Naive thymus-derived CD8-positive, alpha-beta T cell (primary cell): ENCODE measurements at regions not wholly inside any gene's neighbourhood (a gene's known extent, or its start where the extent isn't known, plus 50 kb on each side); places are given as distances from the start of the nearest gene placed in this dataset.
A peak's percentile ranks its signal among the peaks of the same experiment; 100 is the strongest.

Experiments
- ATAC-seq, 2 donors: fragments of 150-1000 bp; cut with Tn5 transposase in 1 of 2; sonication (Bioruptor Pico), chemical (Tn5 transposase) in 1 of 2; 1 replicate in 1 of 2; 2 replicates in 1 of 2; pipeline ENCODE4 v1.10.0; 2021; ENCODE audit warnings: mild to moderate bottlenecking in 2 of 2, moderate library complexity in 2 of 2
- POLR2A ChIA-PET: fragments of 350-600 bp; sonication (Branson Sonifier 250); formaldehyde crosslinking; loops from one replicate; lab custom pipeline; 2021; ENCODE audit warnings: antibody characterized with exemption; lab: Charles Lee
- DNase-seq, 10 donors: peaks; one replicate each; pipeline versions ENCODE4 v3.0.0 to v3.0.0-alpha.2; 2020 to 2022
- H3K27ac Mint-ChIP-seq, 10 donors: one replicate each; pipeline ENCODE4 v1.8.0; 2020 to 2022; ENCODE audit warnings: mild to moderate bottlenecking in 10 of 10, mixed read lengths in 10 of 10, moderate library complexity in 4 of 10, inconsistent platforms in 1 of 10
- H3K27me3 Mint-ChIP-seq, 5 donors: one replicate each; pipeline ENCODE4 v1.8.0; 2021 to 2022; ENCODE audit warnings: mixed read lengths in 5 of 5
- H3K36me3 Mint-ChIP-seq, 3 donors: one replicate each; pipeline ENCODE4 v1.8.0; 2020 to 2022; ENCODE audit warnings: mixed read lengths in 3 of 3, mild to moderate bottlenecking in 2 of 3, inconsistent platforms in 1 of 3
- H3K4me1 Mint-ChIP-seq, 4 donors: one replicate each; pipeline ENCODE4 v1.8.0; 2021 to 2022; ENCODE audit warnings: mixed read lengths in 4 of 4
- H3K4me3 Mint-ChIP-seq, 10 donors: one replicate each; pipeline ENCODE4 v1.8.0; 2020 to 2022; ENCODE audit warnings: mild to moderate bottlenecking in 10 of 10, mixed read lengths in 10 of 10, moderate library complexity in 6 of 10, inconsistent platforms in 1 of 10
- H3K9me3 Mint-ChIP-seq, 9 donors: one replicate each; pipeline ENCODE4 v1.8.0; 2020 to 2022; ENCODE audit warnings: mixed read lengths in 9 of 9, mild to moderate bottlenecking in 3 of 9, inconsistent platforms in 1 of 9, moderate library complexity in 1 of 9

DNA sequence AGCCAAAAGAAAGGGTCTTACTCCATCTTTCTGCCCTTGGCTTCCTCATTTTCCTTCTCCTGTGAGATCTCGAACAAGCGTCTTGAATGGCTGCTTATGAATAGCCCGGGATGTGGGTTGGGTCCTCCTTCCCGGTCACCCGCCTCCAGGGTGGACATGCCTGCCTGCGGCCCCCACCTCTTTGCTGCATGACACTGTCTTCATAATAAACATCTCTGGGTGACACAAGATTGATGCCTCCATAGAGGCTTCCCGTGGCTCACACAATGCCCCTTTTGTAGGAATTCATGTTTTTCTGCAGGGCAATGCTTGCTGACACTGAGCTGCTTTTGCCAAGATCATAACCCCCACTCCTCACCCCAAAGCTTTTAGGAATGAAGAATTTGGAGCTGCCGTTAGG lies 125.9 kb downstream of the ZNF664 start:
- POLR2A ChIA-PET = no interaction called here
- Mint-ChIP-seq H3K36me3 (no peaks in the 10 kb centered on the region), H3K4me3 (no peak overlapping the region), H3K9me3 (peaks cover 0 to 9% (median 0%) of the 10 kb centered on the region in 9 donors), H3K27ac (no peak overlapping the region), H3K27me3 (peaks cover 0 to 9% (median 9%) of the 10 kb centered on the region in 5 donors), H3K4me1 (peaks cover 0 to 2% (median 0%) of the 10 kb centered on the region in 4 donors)
- ATAC-seq (no peak), DNase-seq (no peak)

DNA sequence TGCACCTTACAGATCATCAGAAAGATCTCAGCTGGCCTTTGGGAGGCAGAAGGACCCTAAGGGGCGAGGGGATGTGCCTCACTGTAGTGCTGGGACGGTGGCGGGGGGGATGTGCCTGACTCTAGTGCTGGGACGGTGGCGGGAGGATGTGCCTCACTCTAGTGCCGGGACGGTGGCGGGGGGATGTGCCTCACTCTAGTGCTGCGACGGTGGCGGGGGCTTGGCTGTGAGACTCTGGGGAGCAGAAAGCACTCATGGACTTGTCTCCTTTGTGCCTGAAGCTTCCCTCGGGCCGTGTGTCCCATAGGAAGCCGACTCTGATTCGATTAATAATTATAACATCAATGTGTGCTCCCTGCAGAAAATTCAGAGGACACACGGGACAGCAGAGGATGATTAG lies 126.6 kb downstream of the ZNF664 start:
- H3K27ac Mint-ChIP-seq = no peak overlapping the region
- peaks cover 0 to 9% (median 9%) of the 10 kb centered on the region in 5 donors for H3K27me3 Mint-ChIP-seq
- no peaks in the 10 kb centered on the region for H3K36me3 Mint-ChIP-seq
- no peak overlapping the region for H3K4me3 Mint-ChIP-seq
- no peak for ATAC-seq
- H3K4me1 Mint-ChIP-seq = peaks cover 0 to 2% (median 0%) of the 10 kb centered on the region in 4 donors
- no peak for DNase-seq
- H3K9me3 Mint-ChIP-seq = peaks cover 0 to 9% (median 0%) of the 10 kb centered on the region in 9 donors
- POLR2A ChIA-PET = no interaction called here

DNA sequence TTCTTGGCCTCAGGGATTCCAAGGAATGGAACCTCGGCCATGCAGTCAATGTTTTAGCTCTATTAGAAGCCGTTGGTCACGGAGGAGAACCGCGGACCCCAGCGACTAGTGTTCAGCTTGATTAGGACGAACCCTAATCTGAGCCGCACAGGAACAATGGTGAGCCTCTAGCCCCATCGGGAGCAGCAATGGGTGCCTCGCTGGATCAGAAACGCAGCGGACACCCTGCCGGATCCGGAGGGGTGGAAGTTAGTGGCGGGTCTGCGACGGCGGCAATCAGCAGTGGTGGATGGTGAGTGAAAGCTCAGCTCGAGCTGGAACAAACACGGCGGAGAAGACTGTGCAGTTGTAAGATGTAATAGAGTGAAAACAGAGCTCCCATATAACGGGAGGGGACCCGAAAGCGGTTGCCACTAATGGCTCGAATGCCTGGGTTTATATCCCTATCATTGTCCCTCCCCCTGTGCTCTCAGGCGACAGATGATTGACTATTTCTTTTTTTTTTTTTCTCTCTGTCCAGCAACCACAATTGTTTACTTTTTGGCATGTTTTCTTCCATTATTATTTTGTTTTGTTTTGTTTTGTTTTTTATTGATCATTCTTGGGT lies 127.7 kb downstream of the ZNF664 start:
- H3K4me3 Mint-ChIP-seq = peak overlapping the region in 1 of 10 donors; percentile 58
- POLR2A ChIA-PET = no interaction called here
- no peaks in the 10 kb centered on the region for H3K36me3 Mint-ChIP-seq
- ATAC-seq (no peak), DNase-seq (no peak)
- H3K4me1 Mint-ChIP-seq = peaks cover 0 to 2% (median 0%) of the 10 kb centered on the region in 4 donors
- peaks cover 0 to 9% (median 9%) of the 10 kb centered on the region in 5 donors for H3K27me3 Mint-ChIP-seq
- no peak overlapping the region for H3K27ac Mint-ChIP-seq
- H3K9me3 Mint-ChIP-seq = peaks cover 0 to 9% (median 0%) of the 10 kb centered on the region in 9 donors

DNA sequence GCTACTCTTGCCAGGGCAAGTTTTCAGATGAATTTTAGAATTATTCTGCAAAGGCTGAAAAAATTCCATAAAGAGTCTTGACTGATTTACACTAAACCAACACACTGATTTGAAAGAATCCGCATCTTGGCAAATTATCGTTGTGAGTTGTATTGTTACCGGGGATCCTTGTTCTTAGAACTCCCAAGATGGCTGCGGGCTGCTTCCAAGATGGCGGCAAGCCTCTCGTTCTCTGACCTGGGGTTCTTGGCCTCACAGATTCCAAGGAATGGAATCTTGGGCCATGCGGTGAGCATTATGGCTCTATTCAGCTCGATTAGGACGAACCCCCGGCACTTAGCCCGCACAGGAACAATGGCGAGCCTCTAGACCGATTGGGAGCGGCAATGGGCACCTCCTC lies 132.5 kb downstream of the ZNF664 start:
- no peaks in the 10 kb centered on the region for H3K27me3 Mint-ChIP-seq
- no peak overlapping the region for H3K27ac Mint-ChIP-seq
- no peaks in the 10 kb centered on the region for H3K4me1 Mint-ChIP-seq

DNA sequence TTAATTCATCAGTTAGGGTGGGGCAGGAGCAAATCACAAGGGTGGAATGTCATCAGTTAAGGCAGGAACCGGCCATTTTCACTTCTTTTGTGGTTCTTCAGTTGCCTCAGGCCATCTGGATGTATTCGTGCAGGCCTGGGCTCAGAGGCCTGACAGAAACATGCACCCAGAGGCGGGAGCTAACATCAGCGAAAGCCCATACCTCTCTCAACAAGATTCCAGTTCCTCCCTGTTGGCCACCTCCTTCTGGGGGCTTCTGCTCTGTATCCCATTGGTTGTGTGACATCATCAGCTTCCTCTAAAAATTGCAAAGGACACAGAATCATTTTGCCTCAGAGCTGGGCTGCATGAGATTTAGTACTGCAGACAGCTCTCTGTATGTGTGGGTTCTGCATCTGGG lies 134.3 kb downstream of the ZNF664 start:
- peaks cover 0 to 4% (median 0%) of the 10 kb centered on the region in 3 donors for H3K36me3 Mint-ChIP-seq
- no peak overlapping the region for H3K27ac Mint-ChIP-seq
- no peak overlapping the region for H3K4me3 Mint-ChIP-seq
- ATAC-seq (no peak), DNase-seq (no peak)
- POLR2A ChIA-PET = no interaction called here
- H3K4me1 Mint-ChIP-seq = no peaks in the 10 kb centered on the region
- H3K27me3 Mint-ChIP-seq = no peaks in the 10 kb centered on the region
- H3K9me3 Mint-ChIP-seq = peaks cover 0 to 7% (median 0%) of the 10 kb centered on the region in 9 donors

More for the DNA sequence above, 132.5 kb downstream of the ZNF664 start:
- Mint-ChIP-seq H3K9me3 (peaks cover 0 to 10% (median 0%) of the 10 kb centered on the region in 9 donors), H3K36me3 (peaks cover 0 to 4% (median 0%) of the 10 kb centered on the region in 3 donors), H3K4me3 (no peak overlapping the region)
- DNase-seq = no peak
- no peak for ATAC-seq
- POLR2A ChIA-PET = no interaction called here

DNA sequence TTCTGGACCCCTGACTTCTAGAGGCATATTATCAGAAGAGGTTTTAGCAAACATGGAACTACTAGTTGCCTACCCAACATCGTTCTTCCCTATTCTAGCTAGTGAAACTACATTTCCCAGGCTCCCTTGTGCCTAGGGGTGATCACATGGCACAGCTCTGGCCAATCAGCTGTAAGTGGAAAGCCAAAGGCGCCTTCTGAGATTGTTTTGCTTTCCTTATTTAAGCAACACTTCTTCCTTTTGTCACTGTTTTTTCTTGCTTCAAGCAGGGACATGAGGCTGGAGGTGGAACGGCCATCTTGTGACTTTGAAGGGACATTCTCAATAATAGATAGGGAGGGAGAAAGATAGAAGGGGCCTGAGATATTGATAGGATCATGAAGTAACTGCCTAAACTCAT lies 136.7 kb downstream of the ZNF664 start:
- Mint-ChIP-seq H3K36me3 (peaks cover 0 to 4% (median 0%) of the 10 kb centered on the region in 3 donors), H3K4me1 (no peaks in the 10 kb centered on the region), H3K4me3 (no peak overlapping the region), H3K27ac (peak overlapping the region in 1 of 10 donors; percentile 40), H3K27me3 (peaks cover 0 to under 1% (median 0%) of the 10 kb centered on the region in 5 donors), H3K9me3 (peaks cover 0 to 9% (median 0%) of the 10 kb centered on the region in 9 donors)
- POLR2A ChIA-PET = no interaction called here
- ATAC-seq (no peak), DNase-seq (no peak)

DNA sequence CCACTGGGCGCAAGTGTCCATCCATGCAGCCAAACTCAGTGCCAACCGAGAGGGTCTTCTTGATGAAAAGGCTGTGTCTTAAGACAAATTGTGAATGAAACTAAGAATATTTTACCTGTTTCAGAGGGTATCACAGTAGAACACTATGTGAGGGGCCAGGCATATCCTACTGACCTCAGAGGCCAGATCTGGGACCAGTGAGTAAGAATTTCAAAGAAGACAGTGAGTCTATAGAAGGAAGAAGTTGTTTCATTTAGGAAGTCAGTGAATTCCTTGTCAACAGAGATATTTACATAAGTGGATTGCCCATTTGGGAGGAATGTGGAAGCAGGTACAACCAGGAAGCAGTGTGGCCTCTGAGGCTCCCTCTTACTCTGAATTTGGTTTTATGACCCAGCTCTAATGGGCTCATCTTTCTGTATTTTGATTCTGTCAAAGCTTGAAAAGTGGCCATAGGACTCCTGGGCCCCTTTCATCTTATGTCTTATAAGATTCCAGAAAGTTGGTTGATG lies 137.4 kb downstream of the ZNF664 start:
- Mint-ChIP-seq H3K36me3 (peaks cover 0 to 4% (median 0%) of the 10 kb centered on the region in 3 donors), H3K4me1 (no peaks in the 10 kb centered on the region), H3K9me3 (peaks cover 0 to 9% (median 0%) of the 10 kb centered on the region in 9 donors), H3K27me3 (peaks cover 0 to 5% (median 0%) of the 10 kb centered on the region in 5 donors), H3K27ac (no peak overlapping the region), H3K4me3 (no peak overlapping the region)
- POLR2A ChIA-PET = no interaction called here
- ATAC-seq (no peak), DNase-seq (no peak)

DNA sequence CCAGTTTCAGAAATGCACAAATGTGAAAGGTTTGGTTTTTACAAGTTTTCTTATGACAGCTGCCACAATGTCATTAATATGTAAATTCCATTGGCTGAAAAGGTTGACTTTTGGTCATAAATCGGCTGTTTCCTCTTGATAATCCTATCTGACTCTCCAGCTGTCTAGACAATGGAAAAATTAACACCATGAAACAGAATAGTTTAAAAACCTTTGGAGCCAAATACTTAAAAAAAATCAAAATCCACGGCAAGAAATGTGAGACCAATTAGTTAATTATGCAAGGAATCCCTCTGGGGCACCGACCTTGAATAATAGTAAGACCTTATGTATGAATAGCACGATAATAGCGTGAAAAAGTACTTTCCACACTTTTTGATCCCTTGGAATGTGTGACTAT lies 138.0 kb downstream of the ZNF664 start:
- H3K4me1 Mint-ChIP-seq = no peaks in the 10 kb centered on the region
- DNase-seq = no peak
- H3K27ac Mint-ChIP-seq = peak overlapping the region in 1 of 10 donors; percentile 12
- no peak overlapping the region for H3K4me3 Mint-ChIP-seq
- H3K27me3 Mint-ChIP-seq = peaks cover 0 to 5% (median 0%) of the 10 kb centered on the region in 5 donors
- POLR2A ChIA-PET = no interaction called here
- no peak for ATAC-seq
- H3K9me3 Mint-ChIP-seq = peaks cover 0 to 9% (median 0%) of the 10 kb centered on the region in 9 donors
- peaks cover 0 to 4% (median 0%) of the 10 kb centered on the region in 3 donors for H3K36me3 Mint-ChIP-seq

DNA sequence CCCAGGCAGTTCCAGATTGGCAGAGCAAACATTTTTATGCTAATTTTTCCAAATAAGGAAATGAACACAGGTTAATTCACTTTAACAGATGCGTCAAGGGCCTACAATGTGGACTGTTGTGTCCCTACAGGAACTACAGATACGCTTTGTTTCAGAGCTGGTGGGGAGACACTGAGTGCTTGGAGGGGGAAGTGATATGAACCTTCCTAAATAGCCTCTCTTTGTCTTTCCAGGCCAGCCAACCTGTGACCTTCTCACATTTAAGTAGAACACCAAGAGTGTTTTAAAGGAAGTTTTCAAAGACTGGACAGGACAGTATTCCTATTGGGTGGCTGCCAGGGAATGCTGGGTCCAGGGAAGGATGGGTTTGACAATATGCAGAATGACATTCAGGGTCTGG lies 141.3 kb downstream of the ZNF664 start:
- no peaks in the 10 kb centered on the region for H3K4me1 Mint-ChIP-seq
- no peak overlapping the region for H3K27ac Mint-ChIP-seq
- H3K27me3 Mint-ChIP-seq = peaks cover 0 to 11% (median 2%) of the 10 kb centered on the region in 5 donors
- H3K36me3 Mint-ChIP-seq = peaks cover 0 to 4% (median 0%) of the 10 kb centered on the region in 3 donors
- no peak for ATAC-seq
- H3K9me3 Mint-ChIP-seq = peaks cover 0 to 7% (median 0%) of the 10 kb centered on the region in 9 donors
- no peak for DNase-seq
- POLR2A ChIA-PET = no interaction called here
- no peak overlapping the region for H3K4me3 Mint-ChIP-seq

DNA sequence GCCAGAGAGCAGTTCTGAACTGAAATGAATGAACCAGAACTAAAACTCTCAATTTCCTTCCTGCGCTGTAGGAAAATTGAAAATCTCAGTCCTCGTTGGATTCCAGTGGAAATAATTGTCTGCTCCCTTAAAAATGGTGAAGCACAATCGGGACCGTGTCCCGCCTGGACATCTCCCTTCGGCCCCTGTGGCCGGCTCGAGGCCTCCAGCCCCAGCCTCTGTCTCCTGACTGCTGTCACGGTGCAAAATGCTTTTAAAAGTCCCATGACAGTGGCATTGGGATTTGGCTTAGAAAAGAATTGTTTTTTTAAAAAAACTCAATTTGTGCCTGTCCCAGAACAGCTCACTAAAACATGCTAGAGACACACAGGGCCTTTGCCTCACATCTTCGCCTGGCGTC lies 142.5 kb downstream of the ZNF664 start:
- Mint-ChIP-seq H3K4me3 (no peak overlapping the region), H3K9me3 (peaks cover 0 to 7% (median 0%) of the 10 kb centered on the region in 9 donors), H3K4me1 (no peaks in the 10 kb centered on the region), H3K27me3 (peaks cover 0 to 11% (median 2%) of the 10 kb centered on the region in 5 donors), H3K36me3 (no peaks in the 10 kb centered on the region), H3K27ac (no peak overlapping the region)
- DNase-seq (no peak), ATAC-seq (no peak)
- POLR2A ChIA-PET = no interaction called here

DNA sequence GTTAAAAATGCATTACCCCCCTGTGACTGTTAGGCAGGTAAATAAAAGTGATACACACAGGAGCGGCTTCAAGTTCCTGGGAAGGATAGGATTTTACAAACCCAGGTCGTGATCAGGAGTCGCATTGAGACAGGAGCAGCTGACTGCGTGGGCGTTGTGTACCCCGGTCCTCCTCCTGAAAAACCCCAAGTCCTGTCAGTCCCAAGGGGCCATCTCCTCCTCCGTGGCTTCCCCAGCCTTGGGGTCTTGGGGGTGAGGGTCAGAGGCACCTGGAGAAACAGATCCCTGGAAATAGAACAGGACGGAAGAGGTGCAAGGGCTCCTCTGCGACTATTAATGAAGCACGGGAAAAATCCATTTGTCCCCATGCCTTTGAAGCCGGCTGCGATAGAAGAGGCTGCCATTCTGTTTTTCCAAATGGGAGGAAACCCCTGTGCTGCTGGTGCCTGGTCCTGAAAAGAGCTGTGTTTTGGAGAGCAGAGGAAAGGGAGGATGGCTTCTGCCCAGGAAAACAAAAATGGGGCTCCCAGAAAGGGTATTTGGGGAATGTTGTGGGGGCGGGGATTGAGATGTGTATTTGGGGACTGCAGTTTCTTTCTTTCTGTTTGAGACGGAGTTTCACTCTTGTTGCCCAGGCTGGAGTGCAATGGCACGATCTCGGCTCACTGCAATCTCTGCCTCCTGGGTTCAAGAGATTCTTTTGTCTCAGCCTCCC lies 143.1 kb downstream of the ZNF664 start:
- Mint-ChIP-seq H3K9me3 (peaks cover 0 to 7% (median 0%) of the 10 kb centered on the region in 9 donors), H3K4me3 (no peak overlapping the region), H3K4me1 (no peaks in the 10 kb centered on the region), H3K27ac (no peak overlapping the region), H3K36me3 (no peaks in the 10 kb centered on the region), H3K27me3 (peaks cover 0 to 11% (median 3%) of the 10 kb centered on the region in 5 donors)
- POLR2A ChIA-PET = no interaction called here
- ATAC-seq (no peak), DNase-seq (no peak)

DNA sequence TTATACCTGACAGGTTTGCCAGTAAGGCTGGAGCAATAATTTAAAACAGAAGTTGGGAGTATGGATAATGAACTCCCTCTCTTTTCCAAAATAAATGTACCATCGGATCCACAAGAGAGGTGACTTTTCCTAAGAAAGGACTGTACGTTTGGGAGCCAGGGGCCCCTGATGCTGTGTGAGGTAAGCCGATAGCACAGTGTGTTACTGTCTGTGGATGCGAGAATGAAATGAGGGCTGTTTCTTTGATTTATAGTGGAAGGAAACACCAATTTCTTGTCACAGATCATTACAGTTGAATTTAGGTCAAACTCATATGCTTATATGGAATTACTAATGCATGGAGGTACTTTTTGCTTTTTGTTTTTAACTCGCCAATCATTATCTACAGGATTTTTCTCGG lies 147.7 kb downstream of the ZNF664 start:
- H3K4me1 Mint-ChIP-seq = no peaks in the 10 kb centered on the region
- no peak overlapping the region for H3K4me3 Mint-ChIP-seq
- ATAC-seq = no peak
- H3K9me3 Mint-ChIP-seq = no peaks in the 10 kb centered on the region
- DNase-seq = no peak
- H3K27ac Mint-ChIP-seq = no peak overlapping the region
- peaks cover 0 to 12% (median 7%) of the 10 kb centered on the region in 5 donors for H3K27me3 Mint-ChIP-seq
- H3K36me3 Mint-ChIP-seq = no peaks in the 10 kb centered on the region
- POLR2A ChIA-PET = no interaction called here

DNA sequence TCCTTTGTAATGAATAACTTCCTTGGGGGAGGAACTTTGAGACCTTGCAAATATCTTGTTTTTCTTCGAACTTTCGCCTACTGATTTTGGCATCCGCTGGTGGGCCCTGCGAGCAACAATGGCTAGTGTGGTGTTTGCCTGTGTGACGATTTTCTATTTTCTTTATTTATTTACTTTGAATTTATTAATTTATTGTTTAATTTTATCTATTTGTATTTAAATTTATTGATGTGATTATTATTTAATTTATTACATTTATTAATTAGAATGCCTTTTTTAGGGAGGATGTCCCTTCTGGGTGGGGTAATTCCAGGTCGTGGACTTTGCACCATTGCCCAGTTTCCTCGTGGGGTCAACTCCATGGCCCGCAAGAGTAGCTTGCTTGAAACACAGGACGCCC lies 149.7 kb downstream of the ZNF664 start:
- Mint-ChIP-seq H3K4me1 (no peaks in the 10 kb centered on the region), H3K9me3 (no peaks in the 10 kb centered on the region), H3K4me3 (no peak overlapping the region), H3K36me3 (no peaks in the 10 kb centered on the region), H3K27me3 (peaks cover 0 to 5% (median 5%) of the 10 kb centered on the region in 5 donors), H3K27ac (no peak overlapping the region)
- POLR2A ChIA-PET = no interaction called here
- no peak for ATAC-seq
- DNase-seq = no peak
